ENCODE measurements at regions not wholly inside any gene's neighbourhood (a gene's known extent, or its start where the extent isn't known, plus 50 kb on each side); places are given as distances from the start of the nearest gene placed in this dataset.

- peak overlapping the region; percentile 22 to 62 (median 61) for H3K27ac ChIP-seq
- H3K27me3 ChIP-seq, result no peaks in the 10 kb centered on the region
- H3K4me1 ChIP-seq, result peaks cover 0 to 31% (median 9%) of the 10 kb centered on the region in 4 donors
- no peak overlapping the region for H3K4me3 ChIP-seq
- 40% methylated on average over 7 of the region's 10 CpGs for WGBS (ENCODE audit: insufficient coverage, low coverage, low lambda C conversion rate, missing lambda C conversion rate)
- peak; percentile 69 to 85 (median 80) for DNase-seq
- H3K36me3 ChIP-seq, result no peaks in the 10 kb centered on the region
- H3K9me3 ChIP-seq, result no peaks in the 10 kb centered on the region
- no peak for TF ChIP-seq POLR2A (IDR thresholded peaks at IDR 0.05)
- TF ChIP-seq CTCF (IDR thresholded peaks at IDR 0.05), result no peak
- peak; percentile 96 to 99 (median 97) for ATAC-seq
- intact Hi-C loops (cut with DNase I), result no loop called here
Measured at GRCh38 chr16:79970551-79971236, 370.2 kb upstream of the MAF start.

GRCh38 chr16:79970087-79970486 lies 369.6 kb upstream of the MAF start:
- Histone ChIP-seq H3K27me3 (no peaks in the 10 kb centered on the region), H3K27ac (peak overlapping the region; percentile 22 to 62 (median 61)), H3K36me3 (no peaks in the 10 kb centered on the region), H3K4me3 (no peak overlapping the region), H3K4me1 (peaks cover 0 to 31% (median 9%) of the 10 kb centered on the region in 4 donors), H3K9me3 (no peaks in the 10 kb centered on the region)
- intact Hi-C loops (cut with DNase I), result no loop called here
- WGBS (ENCODE audit: insufficient coverage, low coverage, low lambda C conversion rate, missing lambda C conversion rate), result 32% methylated on average over 3 of the region's 3 CpGs
- no peak for TF ChIP-seq CTCF (IDR thresholded peaks at IDR 0.05)
- TF ChIP-seq POLR2A (IDR thresholded peaks at IDR 0.05), result no peak
- ATAC-seq (peak in 3 of 4 donors; percentile 6 to 31 (median 12)), DNase-seq (no peak)

GRCh38 chr16:79969458-79969857 lies 368.9 kb upstream of the MAF start:
- intact Hi-C loops (cut with DNase I), result no loop called here
- H3K36me3 ChIP-seq, result no peaks in the 10 kb centered on the region
- H3K27me3 ChIP-seq, result no peaks in the 10 kb centered on the region
- H3K27ac ChIP-seq, result no peak overlapping the region
- WGBS (ENCODE audit: insufficient coverage, low coverage, low lambda C conversion rate, missing lambda C conversion rate), result 89% methylated on average over 5 of the region's 5 CpGs
- ATAC-seq (no peak), DNase-seq (no peak)
- H3K4me3 ChIP-seq, result no peak overlapping the region
- H3K9me3 ChIP-seq, result no peaks in the 10 kb centered on the region
- H3K4me1 ChIP-seq, result peaks cover 0 to 31% (median 9%) of the 10 kb centered on the region in 4 donors
- no peak for TF ChIP-seq POLR2A (IDR thresholded peaks at IDR 0.05)
- no peak for TF ChIP-seq CTCF (IDR thresholded peaks at IDR 0.05)

GRCh38 chr16:79966226-79966625 lies 365.7 kb upstream of the MAF start:
- no peaks in the 10 kb centered on the region for H3K27me3 ChIP-seq
- no peak for ATAC-seq

More at GRCh38 chr16:79966226-79966625, 365.7 kb upstream of the MAF start:
- Histone ChIP-seq H3K27ac (no peak overlapping the region), H3K4me1 (peaks cover 0 to 17% (median 9%) of the 10 kb centered on the region in 4 donors), H3K36me3 (no peaks in the 10 kb centered on the region), H3K9me3 (no peaks in the 10 kb centered on the region), H3K4me3 (no peak overlapping the region)
- WGBS (ENCODE audit: insufficient coverage, low coverage, low lambda C conversion rate, missing lambda C conversion rate), result 77% methylated on average over 2 of the region's 2 CpGs
- TF ChIP-seq POLR2A (IDR thresholded peaks at IDR 0.05) (no peak), CTCF (IDR thresholded peaks at IDR 0.05) (no peak)
- DNase-seq, result no peak
- intact Hi-C loops (cut with DNase I), result no loop called here

Measured in right lobe of liver (tissue), 6 donors.